Heart left ventricle (tissue), 16 donors: ENCODE measurements at regions not wholly inside any gene's neighbourhood (a gene's known extent, or its start where the extent isn't known, plus 50 kb on each side); places are given as distances from the start of the nearest gene placed in this dataset.
"Not testable (repeated sequence)": the region's sequence is repeated elsewhere in the genome, so short reads cannot be mapped to it uniquely, and the experiment has no call there.

Experiments
- ATAC-seq, 4 donors: fragments of 200-7000 bp; cut with Tn5 transposase; one replicate each; pipeline ENCODE4 v1.9.1; 2020 to 2022; ENCODE audit warnings: moderate library complexity in 4 of 4, mild to moderate bottlenecking in 3 of 4, moderate number of reproducible peaks in 1 of 4
- DNase-seq, 5 donors: peaks; one replicate each; pipeline ENCODE4 v3.0.0-alpha.2; 2020
- H3K27ac ChIP-seq, 12 donors: fragments of 200-600 bp; sonication (generic) in 4 of 12; one replicate each; pipeline versions ENCODE4 v1.5.0 to v1.8.0; 2016 to 2022; ENCODE audit warnings: mild to moderate bottlenecking in 2 of 12
- H3K27me3 ChIP-seq, 9 donors: fragments of 200-600 bp; sonication (generic) in 2 of 9; one replicate each; pipeline versions ENCODE4 v1.5.1 to v1.8.0; 2016 to 2022; ENCODE audit warnings: mild to moderate bottlenecking in 3 of 9
- H3K36me3 ChIP-seq, 9 donors: fragments of 200-600 bp; sonication (generic) in 2 of 9; one replicate each; pipeline versions ENCODE4 v1.5.0 to v1.8.0; 2018 to 2022; ENCODE audit warnings: mild to moderate bottlenecking in 2 of 9
- H3K4me1 ChIP-seq, 12 donors: fragments of 200-600 bp; sonication (generic) in 4 of 12; one replicate each; pipeline versions ENCODE4 v1.5.0 to v1.8.0; 2016 to 2022; ENCODE audit warnings: mild to moderate bottlenecking in 3 of 12
- H3K4me3 ChIP-seq, 12 donors: fragments of 200-600 bp; sonication (generic) in 4 of 12; one replicate each; pipeline versions ENCODE4 v1.5.0 to v1.8.0; 2017 to 2022; ENCODE audit warnings: mild to moderate bottlenecking in 9 of 12, moderate library complexity in 4 of 12
- H3K9me3 ChIP-seq, 12 donors: fragments of 200-600 bp; sonication (generic) in 4 of 12; one replicate each; pipeline versions ENCODE4 v1.5.0 to v1.8.0; 2016 to 2022; ENCODE audit warnings: mild to moderate bottlenecking in 1 of 12
- POLR2A ChIP-seq, 2 donors: fragments of 450-650 bp; IDR thresholded peaks; one replicate each; pipeline ENCODE4 v1.6.1; 2017; ENCODE audit warnings: antibody characterized with exemption in 2 of 2, mild to moderate bottlenecking in 2 of 2, moderate library complexity in 2 of 2
- WGBS, 4 donors: extraction: QIAGEN DNeasy Blood & Tissue Kit in 2 of 4; methylation state at CpG; one replicate each; pipeline versions ENCODE4 v1.1.5 to v1.1.7; 2013 to 2018; 5-methylcytosine and 5-hydroxymethylcytosine counted together
- intact Hi-C, 10 donors: fragments of 100-400 bp; cut with DNase I; formaldehyde crosslinking; loops; one replicate each; pipeline versions ENCODE4 v1.11.1 to v1.14.2; 2022
- TF ChIP-seq, protein P1 (sequence below), 12 donors: fragments of 200-600 bp; sonication (generic) in 4 of 12; IDR thresholded peaks; one replicate each; pipeline versions ENCODE4 v1.5.0 to v1.8.0; 2018 to 2022; ENCODE audit warnings: antibody characterized with exemption in 12 of 12, mild to moderate bottlenecking in 5 of 12
- donor health status: ischemic (EF 13 %, LVEDD 7.1; RV severe dilation, severe dysfunction).
- donor health status: healthy with polysubstance abuse.
- donor health status: DM: no; HTN: yes; CAD: no.
- donor health status: DM: no; HTN: no; CAD: no.
- donor health status: ischemic (EF 25% LVEDD 6.9; RV normal size, moderate dysfunction).
- donor health status: ischemic (EF 25% LVEDD 5.7; RV mildly dilated, moderate dysfunction).
- donor health status: healthy.
- donor health status: DM: yes; HTN: yes; CAD: no.
- donor health status: ischemic (EF 35%, LVEDD 5.7; RV mildly dilated, moderate dysfunction).
- donor health status: nonischemic (EF 11% LVEDD 7.7; RV severe dilation, severe dysfunction).
- donor health status: DM: yes; HTN: yes; CAD: no.
- donor health status: PGD.
- donor health status: ischemic (EF 29% LVEDD 5.4; RV normal size, mild dysfunction).
- donor health status: nonischemic (EF 23%, LVEDD 6.1; RV moderate dilation, normal function).

DNA sequence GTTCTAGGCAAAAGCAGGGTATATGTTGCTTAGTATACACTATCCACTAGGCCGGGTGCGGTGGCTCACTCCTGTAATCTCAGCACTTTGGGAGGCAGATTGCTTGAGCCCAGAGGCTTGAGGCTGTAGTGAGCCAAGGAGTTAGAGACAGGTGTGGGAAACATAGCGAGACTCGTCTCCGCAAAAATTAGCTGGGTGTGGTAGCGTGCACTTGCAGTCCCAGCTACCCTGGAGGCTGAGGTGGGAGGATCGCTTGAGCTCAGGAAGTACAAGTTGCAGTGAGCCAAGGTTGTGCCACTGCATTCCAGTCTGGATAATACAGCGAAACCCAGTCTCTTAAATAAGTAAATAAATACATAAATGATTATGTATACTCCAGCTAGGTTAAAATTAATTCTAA is 245.3 kb downstream of the GOLGA6L6 start:
- H3K27me3 ChIP-seq = peaks cover 0 to 35% (median 6%) of the 10 kb centered on the region in 9 donors
- H3K4me1 ChIP-seq, H3K4me3 ChIP-seq, intact Hi-C loops, H3K27ac ChIP-seq, H3K36me3 ChIP-seq, DNase-seq, ATAC-seq: not testable (repeated sequence)
- H3K9me3 ChIP-seq = peaks cover 0 to 17% (median 0%) of the 10 kb centered on the region in 12 donors
- WGBS, 4 donors = 80 to 85% (median 82%) methylated on average over 8 of the region's 8 CpGs

GRCh38 chr15:20295238-20295811 is 246.3 kb downstream of the GOLGA6L6 start:
- peak in 1 of 5 donors; percentile 31 for DNase-seq
- no peaks in the 10 kb centered on the region for H3K4me1 ChIP-seq
- H3K4me3 ChIP-seq = no peak overlapping the region
- peaks cover 0 to 17% (median 0%) of the 10 kb centered on the region in 12 donors for H3K9me3 ChIP-seq
- H3K27me3 ChIP-seq = peaks cover 0 to 31% (median 6%) of the 10 kb centered on the region in 9 donors
- intact Hi-C loops = no loop called here
- TF ChIP-seq POLR2A (IDR thresholded peaks at IDR 0.05) = no peak
- TF ChIP-seq, protein P1, sequence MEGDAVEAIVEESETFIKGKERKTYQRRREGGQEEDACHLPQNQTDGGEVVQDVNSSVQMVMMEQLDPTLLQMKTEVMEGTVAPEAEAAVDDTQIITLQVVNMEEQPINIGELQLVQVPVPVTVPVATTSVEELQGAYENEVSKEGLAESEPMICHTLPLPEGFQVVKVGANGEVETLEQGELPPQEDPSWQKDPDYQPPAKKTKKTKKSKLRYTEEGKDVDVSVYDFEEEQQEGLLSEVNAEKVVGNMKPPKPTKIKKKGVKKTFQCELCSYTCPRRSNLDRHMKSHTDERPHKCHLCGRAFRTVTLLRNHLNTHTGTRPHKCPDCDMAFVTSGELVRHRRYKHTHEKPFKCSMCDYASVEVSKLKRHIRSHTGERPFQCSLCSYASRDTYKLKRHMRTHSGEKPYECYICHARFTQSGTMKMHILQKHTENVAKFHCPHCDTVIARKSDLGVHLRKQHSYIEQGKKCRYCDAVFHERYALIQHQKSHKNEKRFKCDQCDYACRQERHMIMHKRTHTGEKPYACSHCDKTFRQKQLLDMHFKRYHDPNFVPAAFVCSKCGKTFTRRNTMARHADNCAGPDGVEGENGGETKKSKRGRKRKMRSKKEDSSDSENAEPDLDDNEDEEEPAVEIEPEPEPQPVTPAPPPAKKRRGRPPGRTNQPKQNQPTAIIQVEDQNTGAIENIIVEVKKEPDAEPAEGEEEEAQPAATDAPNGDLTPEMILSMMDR (IDR thresholded peaks at IDR 0.05) = no peak
- no peak overlapping the region for H3K27ac ChIP-seq
- 85 to 88% (median 85%) methylated on average over 38 to 43 of the region's 43 CpGs for WGBS, 4 donors
- no peak for ATAC-seq
- H3K36me3 ChIP-seq = no peaks in the 10 kb centered on the region

GRCh38 chr15:20294651-20295237 is 246.9 kb downstream of the GOLGA6L6 start:
- intact Hi-C loops = no loop called here
- ATAC-seq (no peak), DNase-seq (peak in 1 of 5 donors; percentile 75)
- TF ChIP-seq POLR2A (IDR thresholded peaks at IDR 0.05) = no peak
- TF ChIP-seq, protein P1 (IDR thresholded peaks at IDR 0.05) = no peak
- Histone ChIP-seq H3K27me3 (peaks cover 0 to 31% (median 6%) of the 10 kb centered on the region in 9 donors), H3K27ac (no peak overlapping the region), H3K36me3 (no peaks in the 10 kb centered on the region), H3K4me1 (no peaks in the 10 kb centered on the region), H3K4me3 (no peak overlapping the region), H3K9me3 (peaks cover 0 to 17% (median 0%) of the 10 kb centered on the region in 12 donors)
- 66 to 73% (median 71%) methylated on average over 64 to 80 of the region's 80 CpGs for WGBS, 4 donors

GRCh38 chr15:20292422-20293005 is 249.1 kb downstream of the GOLGA6L6 start:
- Histone ChIP-seq H3K9me3 (peaks cover 0 to 17% (median 0%) of the 10 kb centered on the region in 12 donors), H3K27me3 (peaks cover 0 to 39% (median 6%) of the 10 kb centered on the region in 9 donors)
- H3K4me3 ChIP-seq, H3K27ac ChIP-seq, intact Hi-C loops, H3K36me3 ChIP-seq, ATAC-seq, H3K4me1 ChIP-seq, DNase-seq: not testable (repeated sequence)
- 50 to 60% (median 54%) methylated on average over 5 of the region's 5 CpGs for whole genome bisulfite sequencing, 4 donors

GRCh38 chr15:20291616-20292015 is 250.0 kb downstream of the GOLGA6L6 start:
- 73 to 75% (median 73%) methylated on average over 7 of the region's 7 CpGs for WGBS, 4 donors
- ATAC-seq, H3K36me3 ChIP-seq, H3K27ac ChIP-seq, H3K4me1 ChIP-seq, intact Hi-C loops, DNase-seq, H3K4me3 ChIP-seq: not testable (repeated sequence)
- Histone ChIP-seq H3K27me3 (peaks cover 0 to 39% (median 4%) of the 10 kb centered on the region in 9 donors), H3K9me3 (peaks cover 0 to 17% (median 0%) of the 10 kb centered on the region in 12 donors)

DNA sequence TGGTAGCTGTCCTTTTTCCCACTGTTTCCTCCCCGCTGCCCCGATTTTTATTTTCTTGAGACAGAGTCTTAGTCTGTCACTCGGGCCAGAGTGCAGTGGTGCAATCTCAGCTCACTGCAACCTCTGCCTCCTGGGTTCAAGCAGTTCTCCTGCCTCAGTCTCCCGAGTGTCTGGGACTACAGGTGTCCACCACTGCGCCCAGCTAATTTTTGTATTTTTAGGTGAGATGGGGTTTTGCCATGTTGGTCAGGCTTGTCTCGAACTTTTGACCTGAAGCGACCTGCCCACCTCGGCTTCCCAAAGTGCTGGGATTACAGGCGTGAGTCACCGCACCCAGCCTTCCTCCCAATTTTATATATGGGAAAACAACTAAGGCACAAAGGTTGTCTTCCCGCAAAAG is 251.0 kb downstream of the GOLGA6L6 start:
- H3K4me1 ChIP-seq, intact Hi-C loops, ATAC-seq, H3K36me3 ChIP-seq, H3K27ac ChIP-seq, H3K4me3 ChIP-seq: not testable (repeated sequence)
- H3K9me3 ChIP-seq = peaks cover 0 to 17% (median 0%) of the 10 kb centered on the region in 12 donors
- peak in 1 of 5 donors; percentile 37 for DNase-seq
- 73 to 81% (median 77%) methylated on average over 11 of the region's 11 CpGs for WGBS, 4 donors
- peaks cover 0 to 43% (median 4%) of the 10 kb centered on the region in 9 donors for H3K27me3 ChIP-seq

DNA sequence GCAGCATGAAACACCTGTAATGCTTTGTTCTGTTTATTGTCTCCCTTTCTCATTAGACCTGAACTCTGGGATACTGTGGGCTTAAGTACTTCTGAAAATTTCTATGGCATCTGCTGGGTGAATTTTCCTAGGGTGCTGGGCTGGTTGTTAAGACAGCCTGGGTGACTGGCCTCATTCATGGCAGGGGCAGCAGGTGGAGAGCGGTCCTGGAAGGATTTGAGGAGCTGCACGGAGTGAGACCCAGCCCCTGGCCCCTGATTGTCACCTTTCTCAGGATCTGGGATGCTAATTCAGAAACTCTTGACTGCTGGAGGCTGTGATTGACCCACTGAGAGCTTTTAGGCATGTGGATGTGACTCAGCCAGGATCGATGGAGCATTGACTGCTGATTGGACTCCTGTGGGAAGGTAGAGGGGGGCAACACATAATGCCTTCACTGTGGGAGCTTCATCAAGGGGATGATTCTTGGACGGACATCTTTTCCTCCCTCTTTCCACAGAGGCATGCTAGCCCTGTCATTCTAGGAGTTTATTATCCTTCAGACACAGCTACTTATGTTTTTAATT is 252.0 kb downstream of the GOLGA6L6 start:
- H3K27ac ChIP-seq, DNase-seq, ATAC-seq, H3K4me1 ChIP-seq, intact Hi-C loops, H3K36me3 ChIP-seq, H3K4me3 ChIP-seq: not testable (repeated sequence)
- peaks cover 0 to 45% (median 4%) of the 10 kb centered on the region in 9 donors for H3K27me3 ChIP-seq
- H3K9me3 ChIP-seq = peaks cover 0 to 12% (median 0%) of the 10 kb centered on the region in 12 donors
- 46 to 64% (median 55%) methylated on average over 4 of the region's 4 CpGs for WGBS, 4 donors

DNA sequence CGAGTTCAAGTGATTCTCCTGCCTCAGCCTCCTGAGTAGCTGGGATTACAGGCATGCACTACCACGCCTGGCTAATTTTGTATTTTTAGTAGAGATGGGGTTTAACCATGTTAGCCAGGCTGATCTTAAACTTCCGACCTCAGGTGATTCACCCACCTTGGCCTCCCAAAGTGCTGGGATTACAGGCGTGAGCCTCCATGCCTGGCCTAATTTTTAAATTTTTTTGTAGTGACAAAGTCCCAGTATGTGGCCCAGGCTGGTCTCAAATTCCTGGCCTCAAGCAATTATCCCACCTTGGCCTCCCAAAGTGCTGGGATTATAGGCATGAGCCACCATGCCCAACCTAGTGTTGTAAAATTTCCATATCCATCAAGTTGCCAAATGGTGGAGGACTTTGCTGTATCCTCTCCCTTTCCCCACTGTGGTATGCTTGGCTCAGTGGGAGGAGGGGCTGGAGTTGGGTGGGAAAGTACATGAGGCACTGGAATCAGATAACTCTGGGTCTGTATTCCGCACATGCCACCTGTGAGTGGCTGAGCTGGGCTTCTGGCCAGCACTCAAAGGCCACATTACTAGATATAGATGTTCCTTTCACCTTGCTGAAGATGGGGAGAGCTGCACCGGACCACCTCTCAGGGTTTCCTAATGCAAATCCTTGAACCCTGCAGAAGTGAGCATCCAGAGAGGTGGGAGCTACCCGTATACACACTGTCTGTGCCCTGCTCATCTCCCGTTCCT is 252.6 kb downstream of the GOLGA6L6 start:
- H3K27me3 ChIP-seq = peaks cover 0 to 39% (median 4%) of the 10 kb centered on the region in 9 donors
- H3K36me3 ChIP-seq, H3K4me1 ChIP-seq, H3K4me3 ChIP-seq, ATAC-seq, intact Hi-C loops, H3K9me3 ChIP-seq, H3K27ac ChIP-seq: not testable (repeated sequence)
- 63 to 71% (median 67%) methylated on average over 8 of the region's 8 CpGs for WGBS, 4 donors
- peak in 1 of 5 donors; percentile 56 for DNase-seq
